Lower leg skin (tissue), 3 donors: ENCODE measurements at regions not wholly inside any gene's neighbourhood (a gene's known extent, or its start where the extent isn't known, plus 50 kb on each side); places are given as distances from the start of the nearest gene placed in this dataset.

Experiments
- POLR2A ChIP-seq, 2 donors: fragments of 450-650 bp; IDR thresholded peaks; one replicate each; pipeline ENCODE4 v1.6.1; 2016 to 2017; ENCODE audit warnings: antibody characterized with exemption in 2 of 2, mild to moderate bottlenecking in 1 of 2, moderate library complexity in 1 of 2
- TF ChIP-seq, protein P1 (sequence below), 3 donors: fragments of 450-650 bp; IDR thresholded peaks; one replicate each; pipeline ENCODE4 v1.5.1; 2016; ENCODE audit warnings: antibody characterized with exemption in 3 of 3, mild to moderate bottlenecking in 3 of 3, moderate library complexity in 2 of 3

DNA sequence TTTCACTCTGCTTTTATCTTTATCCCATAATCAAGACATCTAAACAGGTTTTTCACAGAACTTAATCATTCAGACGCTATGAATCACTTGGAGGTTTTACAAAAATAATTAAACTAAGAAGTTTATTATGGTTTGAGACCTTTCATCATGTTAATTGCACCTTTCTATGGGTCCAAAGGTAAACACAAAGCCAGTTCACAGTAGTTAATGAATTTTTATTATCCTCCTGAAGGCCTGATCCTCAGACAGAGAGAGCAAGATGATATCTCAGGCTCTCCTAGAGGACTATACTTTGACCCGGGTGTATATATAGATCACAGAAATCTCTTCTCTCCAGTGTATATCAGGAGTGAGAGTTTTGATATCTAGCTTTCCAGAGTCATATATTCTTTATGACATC lies 1044.3 kb upstream of the RAG2 start:
- TF ChIP-seq, protein P1, sequence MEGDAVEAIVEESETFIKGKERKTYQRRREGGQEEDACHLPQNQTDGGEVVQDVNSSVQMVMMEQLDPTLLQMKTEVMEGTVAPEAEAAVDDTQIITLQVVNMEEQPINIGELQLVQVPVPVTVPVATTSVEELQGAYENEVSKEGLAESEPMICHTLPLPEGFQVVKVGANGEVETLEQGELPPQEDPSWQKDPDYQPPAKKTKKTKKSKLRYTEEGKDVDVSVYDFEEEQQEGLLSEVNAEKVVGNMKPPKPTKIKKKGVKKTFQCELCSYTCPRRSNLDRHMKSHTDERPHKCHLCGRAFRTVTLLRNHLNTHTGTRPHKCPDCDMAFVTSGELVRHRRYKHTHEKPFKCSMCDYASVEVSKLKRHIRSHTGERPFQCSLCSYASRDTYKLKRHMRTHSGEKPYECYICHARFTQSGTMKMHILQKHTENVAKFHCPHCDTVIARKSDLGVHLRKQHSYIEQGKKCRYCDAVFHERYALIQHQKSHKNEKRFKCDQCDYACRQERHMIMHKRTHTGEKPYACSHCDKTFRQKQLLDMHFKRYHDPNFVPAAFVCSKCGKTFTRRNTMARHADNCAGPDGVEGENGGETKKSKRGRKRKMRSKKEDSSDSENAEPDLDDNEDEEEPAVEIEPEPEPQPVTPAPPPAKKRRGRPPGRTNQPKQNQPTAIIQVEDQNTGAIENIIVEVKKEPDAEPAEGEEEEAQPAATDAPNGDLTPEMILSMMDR (IDR thresholded peaks at IDR 0.05) = no peak
- TF ChIP-seq POLR2A (IDR thresholded peaks at IDR 0.05) = no peak
